Endothelial cell of umbilical vein (primary cell): ENCODE measurements at regions not wholly inside any gene's neighbourhood (a gene's known extent, or its start where the extent isn't known, plus 50 kb on each side); places are given as distances from the start of the nearest gene placed in this dataset.

Experiments used
- POLR2A ChIP-seq: IDR thresholded peaks from 2 replicates; pipeline ENCODE4 v1.6.1; 2012; ENCODE audit warnings: low read depth, mild to moderate bottlenecking, control low read depth, low read length
- TF ChIP-seq, protein P1 (sequence below), 2 donors: IDR thresholded peaks; 1 replicate in 1 of 2; 2 replicates in 1 of 2; pipeline ENCODE4 v1.5.1; 2011; ENCODE audit warnings: low read length in 2 of 2, mild to moderate bottlenecking in 2 of 2, moderate library complexity in 2 of 2, control low read depth in 1 of 2, inconsistent platforms in 1 of 2, low read depth in 1 of 2; ENCODE audit not compliant: insufficient read depth in 1 of 2; ENCODE audit errors: extremely low read depth in 1 of 2

- no peak for TF ChIP-seq POLR2A
- TF ChIP-seq, protein P1, sequence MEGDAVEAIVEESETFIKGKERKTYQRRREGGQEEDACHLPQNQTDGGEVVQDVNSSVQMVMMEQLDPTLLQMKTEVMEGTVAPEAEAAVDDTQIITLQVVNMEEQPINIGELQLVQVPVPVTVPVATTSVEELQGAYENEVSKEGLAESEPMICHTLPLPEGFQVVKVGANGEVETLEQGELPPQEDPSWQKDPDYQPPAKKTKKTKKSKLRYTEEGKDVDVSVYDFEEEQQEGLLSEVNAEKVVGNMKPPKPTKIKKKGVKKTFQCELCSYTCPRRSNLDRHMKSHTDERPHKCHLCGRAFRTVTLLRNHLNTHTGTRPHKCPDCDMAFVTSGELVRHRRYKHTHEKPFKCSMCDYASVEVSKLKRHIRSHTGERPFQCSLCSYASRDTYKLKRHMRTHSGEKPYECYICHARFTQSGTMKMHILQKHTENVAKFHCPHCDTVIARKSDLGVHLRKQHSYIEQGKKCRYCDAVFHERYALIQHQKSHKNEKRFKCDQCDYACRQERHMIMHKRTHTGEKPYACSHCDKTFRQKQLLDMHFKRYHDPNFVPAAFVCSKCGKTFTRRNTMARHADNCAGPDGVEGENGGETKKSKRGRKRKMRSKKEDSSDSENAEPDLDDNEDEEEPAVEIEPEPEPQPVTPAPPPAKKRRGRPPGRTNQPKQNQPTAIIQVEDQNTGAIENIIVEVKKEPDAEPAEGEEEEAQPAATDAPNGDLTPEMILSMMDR (IDR thresholded peaks at IDR 0.05; ENCODE audit: extremely low read depth in 1 of 2, insufficient read depth in 1 of 2, low read depth in 1 of 2, low read length in 2 of 2) = no peak
Measured at GRCh38 chr4:31007858-31008257, 287.7 kb downstream of the PCDH7 start.
